ENCODE measurements at regions not wholly inside any gene's neighbourhood (a gene's known extent, or its start where the extent isn't known, plus 50 kb on each side); places are given as distances from the start of the nearest gene placed in this dataset.

DNA sequence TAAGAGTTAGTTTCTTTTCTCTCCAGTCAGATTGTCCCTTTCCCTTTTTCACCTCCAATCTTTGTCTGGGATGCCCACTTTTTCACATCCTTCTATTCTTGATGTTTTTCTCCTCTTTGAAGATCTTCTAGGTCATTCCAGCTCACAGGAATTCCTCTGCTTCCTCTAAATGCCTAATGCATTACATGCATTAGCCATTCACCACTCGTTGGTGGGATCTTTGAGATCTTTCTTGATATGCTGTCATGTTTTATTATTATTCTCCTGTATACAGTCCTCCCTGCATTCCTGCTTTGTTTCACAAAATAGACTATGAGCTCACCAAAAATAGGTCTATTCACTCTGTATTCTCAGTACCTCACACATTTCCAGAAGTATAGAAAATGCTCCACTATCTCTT is 129.0 kb downstream of the LYPLAL1 start:
- no peaks in the 10 kb centered on the region for H3K36me3 ChIP-seq
- H3K27me3 ChIP-seq = no peaks in the 10 kb centered on the region
- H3K9me3 ChIP-seq = no peaks in the 10 kb centered on the region
- H3K4me1 ChIP-seq (ENCODE audit: insufficient read depth) = no peaks in the 10 kb centered on the region
- TF ChIP-seq POLR2A (IDR thresholded peaks at IDR 0.05) = no peak
- TF ChIP-seq, protein P1, sequence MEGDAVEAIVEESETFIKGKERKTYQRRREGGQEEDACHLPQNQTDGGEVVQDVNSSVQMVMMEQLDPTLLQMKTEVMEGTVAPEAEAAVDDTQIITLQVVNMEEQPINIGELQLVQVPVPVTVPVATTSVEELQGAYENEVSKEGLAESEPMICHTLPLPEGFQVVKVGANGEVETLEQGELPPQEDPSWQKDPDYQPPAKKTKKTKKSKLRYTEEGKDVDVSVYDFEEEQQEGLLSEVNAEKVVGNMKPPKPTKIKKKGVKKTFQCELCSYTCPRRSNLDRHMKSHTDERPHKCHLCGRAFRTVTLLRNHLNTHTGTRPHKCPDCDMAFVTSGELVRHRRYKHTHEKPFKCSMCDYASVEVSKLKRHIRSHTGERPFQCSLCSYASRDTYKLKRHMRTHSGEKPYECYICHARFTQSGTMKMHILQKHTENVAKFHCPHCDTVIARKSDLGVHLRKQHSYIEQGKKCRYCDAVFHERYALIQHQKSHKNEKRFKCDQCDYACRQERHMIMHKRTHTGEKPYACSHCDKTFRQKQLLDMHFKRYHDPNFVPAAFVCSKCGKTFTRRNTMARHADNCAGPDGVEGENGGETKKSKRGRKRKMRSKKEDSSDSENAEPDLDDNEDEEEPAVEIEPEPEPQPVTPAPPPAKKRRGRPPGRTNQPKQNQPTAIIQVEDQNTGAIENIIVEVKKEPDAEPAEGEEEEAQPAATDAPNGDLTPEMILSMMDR (IDR thresholded peaks at IDR 0.05) = no peak
- no peak for TF ChIP-seq EP300 (IDR thresholded peaks at IDR 0.05)
- intact Hi-C loops (cut with DNase I) = no loop called here
- DNase-seq = no peak
- 45 to 69% (median 65%) methylated on average over 1 of the region's 1 CpG for WGBS, 3 donors
- no peak overlapping the region for H3K27ac ChIP-seq
- H3K4me3 ChIP-seq = no peak overlapping the region

DNA sequence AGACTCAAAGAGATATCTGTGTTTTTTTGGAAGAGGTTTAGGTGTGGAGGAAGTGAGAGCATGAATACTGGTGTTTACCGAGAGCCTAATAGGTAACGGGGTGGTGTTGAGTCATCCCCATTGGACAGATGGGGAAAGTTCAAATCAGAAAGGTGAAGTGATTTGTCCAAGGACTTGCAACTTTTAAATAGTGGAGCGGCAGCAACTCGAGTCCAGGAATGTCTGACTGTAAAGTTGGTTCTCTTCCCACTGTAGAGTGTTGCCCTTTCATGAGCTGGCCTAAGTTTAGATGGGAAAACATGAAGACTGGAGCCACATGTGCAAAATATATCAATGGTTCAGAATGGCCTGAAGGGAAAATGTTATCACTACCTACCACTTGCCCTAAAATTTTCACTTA is 125.7 kb downstream of the LYPLAL1 start:
- Histone ChIP-seq H3K4me1 (ENCODE audit: insufficient read depth) (no peaks in the 10 kb centered on the region), H3K27ac (no peak overlapping the region), H3K4me3 (no peak overlapping the region), H3K27me3 (no peaks in the 10 kb centered on the region), H3K9me3 (no peaks in the 10 kb centered on the region), H3K36me3 (no peaks in the 10 kb centered on the region)
- TF ChIP-seq POLR2A (IDR thresholded peaks at IDR 0.05) = no peak
- intact Hi-C loops (cut with DNase I) = no loop called here
- 78 to 89% (median 88%) methylated on average over 4 of the region's 4 CpGs for WGBS, 3 donors
- DNase-seq = no peak

DNA sequence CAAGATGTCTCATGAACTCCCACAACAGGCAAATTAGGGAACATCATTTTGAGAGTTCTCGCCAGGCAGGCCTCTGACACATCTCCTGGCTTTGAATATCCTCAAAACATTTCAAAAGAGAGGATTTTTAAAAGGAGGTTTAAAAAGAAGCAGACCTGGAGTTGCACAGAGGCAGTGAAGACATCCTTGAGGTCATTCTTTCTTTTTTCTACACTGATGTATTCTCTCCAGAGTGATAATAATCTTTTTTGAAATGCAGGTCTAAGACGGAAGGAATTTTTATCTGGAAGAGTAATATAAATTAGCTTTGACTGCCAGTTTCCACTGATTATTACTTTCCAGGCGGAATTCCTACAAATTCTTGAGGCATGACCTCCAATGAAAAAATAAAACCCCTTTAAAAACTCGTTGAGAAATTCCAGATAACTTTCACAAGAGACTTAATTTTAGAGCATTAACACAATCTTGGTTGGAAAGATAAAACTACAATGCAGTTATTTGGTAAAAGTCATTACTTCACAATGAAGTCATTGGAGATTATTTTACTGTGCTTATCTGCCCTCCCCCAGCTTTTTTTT is 125.0 kb downstream of the LYPLAL1 start:
- DNase-seq = no peak
- TF ChIP-seq, protein P1 (IDR thresholded peaks at IDR 0.05) = no peak
- TF ChIP-seq EP300 (IDR thresholded peaks at IDR 0.05) (no peak), POLR2A (IDR thresholded peaks at IDR 0.05) (no peak)
- no peak overlapping the region for H3K4me3 ChIP-seq
- no peaks in the 10 kb centered on the region for H3K9me3 ChIP-seq
- H3K27me3 ChIP-seq = no peaks in the 10 kb centered on the region
- no peaks in the 10 kb centered on the region for H3K4me1 ChIP-seq (ENCODE audit: insufficient read depth)
- no peak overlapping the region for H3K27ac ChIP-seq
- intact Hi-C loops (cut with DNase I) = no loop called here
- 15 to 29% (median 20%) methylated on average over 4 of the region's 4 CpGs for WGBS, 3 donors
- H3K36me3 ChIP-seq = no peaks in the 10 kb centered on the region

DNA sequence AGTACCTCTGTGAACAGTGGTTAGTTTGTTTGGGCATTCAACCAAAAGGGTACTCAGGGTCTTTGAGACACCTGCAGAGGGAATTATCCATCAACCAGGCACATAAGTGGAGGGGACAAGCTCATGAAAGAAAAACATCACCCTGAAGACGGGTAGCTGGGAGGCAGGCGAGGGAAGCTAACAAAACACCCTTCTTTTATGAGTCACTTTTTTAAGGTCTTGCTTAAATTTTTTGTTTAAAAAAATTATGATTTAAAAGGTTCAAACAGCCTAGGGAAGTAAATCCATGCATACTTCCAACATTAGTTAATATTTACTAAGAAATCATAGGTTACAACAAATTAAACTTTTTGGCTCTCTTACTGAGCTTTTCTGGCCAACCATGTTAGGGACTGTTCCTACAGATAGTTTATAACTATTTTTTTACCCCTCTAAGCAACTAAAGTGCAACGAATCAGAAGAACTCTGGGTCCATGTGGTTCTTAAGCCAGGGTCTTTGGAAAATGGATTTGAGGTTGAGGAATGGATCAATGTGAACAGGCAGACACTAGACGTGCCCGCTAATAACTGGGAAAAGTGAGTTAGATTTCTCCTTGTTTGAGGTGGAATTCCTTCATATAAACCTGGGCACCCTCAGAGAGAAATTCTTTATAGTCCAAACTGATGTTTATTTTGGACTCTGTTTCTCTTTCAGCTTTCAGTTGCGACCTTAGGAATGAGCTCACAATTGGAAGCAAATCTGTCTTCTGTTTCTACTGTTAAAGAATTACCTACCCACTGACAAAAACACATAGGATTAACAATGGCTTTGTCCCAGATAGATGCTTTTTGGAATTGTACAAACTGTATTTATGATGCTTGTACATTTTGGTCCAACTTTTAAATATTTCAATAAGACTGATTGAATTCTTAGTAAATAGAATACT is 123.0 kb downstream of the LYPLAL1 start:
- no peaks in the 10 kb centered on the region for H3K9me3 ChIP-seq
- H3K4me1 ChIP-seq (ENCODE audit: insufficient read depth) = no peaks in the 10 kb centered on the region
- WGBS, 3 donors = 49 to 64% (median 62%) methylated on average over 6 of the region's 6 CpGs
- TF ChIP-seq EP300 (IDR thresholded peaks at IDR 0.05) (no peak), POLR2A (IDR thresholded peaks at IDR 0.05) (no peak)
- TF ChIP-seq, protein P1 (IDR thresholded peaks at IDR 0.05) = no peak
- intact Hi-C loops (cut with DNase I) = no loop called here
- no peak overlapping the region for H3K4me3 ChIP-seq
- H3K27ac ChIP-seq = no peak overlapping the region
- H3K27me3 ChIP-seq = no peaks in the 10 kb centered on the region
- no peak for DNase-seq
- H3K36me3 ChIP-seq = no peaks in the 10 kb centered on the region

DNA sequence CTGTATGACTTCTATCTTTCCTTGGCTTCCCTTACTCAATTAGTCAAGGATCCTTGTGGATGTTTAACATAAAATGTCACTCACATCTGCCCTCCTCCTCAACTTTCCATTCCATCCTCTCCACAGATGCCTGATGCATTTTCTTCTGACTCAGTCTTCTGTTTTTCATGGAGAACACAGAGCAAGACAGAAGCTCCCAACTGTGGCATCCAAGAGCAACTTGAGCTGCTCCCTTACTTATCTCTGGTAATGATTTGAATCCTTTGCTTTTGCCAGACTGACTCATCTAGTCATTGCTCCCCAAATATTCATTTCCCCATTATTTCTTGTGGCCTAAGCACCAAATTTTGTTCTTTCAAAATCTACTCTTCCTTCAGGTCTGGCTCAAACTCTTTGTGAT is 120.6 kb downstream of the LYPLAL1 start:
- Histone ChIP-seq H3K36me3 (no peaks in the 10 kb centered on the region), H3K27me3 (no peaks in the 10 kb centered on the region), H3K27ac (no peak overlapping the region), H3K9me3 (no peaks in the 10 kb centered on the region), H3K4me3 (no peak overlapping the region), H3K4me1 (ENCODE audit: insufficient read depth) (peaks cover 6% of the 10 kb centered on the region)
- intact Hi-C loops (cut with DNase I) = no loop called here
- TF ChIP-seq POLR2A (IDR thresholded peaks at IDR 0.05) (no peak), EP300 (IDR thresholded peaks at IDR 0.05) (no peak)
- TF ChIP-seq, protein P1 (IDR thresholded peaks at IDR 0.05) = no peak
- DNase-seq = no peak
